HEK293 (cell line): ENCODE measurements at regions not wholly inside any gene's neighbourhood (a gene's known extent, or its start where the extent isn't known, plus 50 kb on each side); places are given as distances from the start of the nearest gene placed in this dataset.
"Not testable (repeated sequence)": the region's sequence is repeated elsewhere in the genome, so short reads cannot be mapped to it uniquely, and the experiment has no call there.

ENCODE experiments used
- CTCF ChIA-PET: fragments of 350-600 bp; formaldehyde crosslinking; extraction: SDS; loops from one replicate; lab custom pipeline; 2021; ENCODE audit warnings: antibody characterized with exemption; lab: Yijun Ruan, JAX
- POLR2A ChIA-PET: fragments of 300-600 bp; formaldehyde crosslinking; extraction: SDS; loops from one replicate; lab custom pipeline; 2020; ENCODE audit warnings: antibody characterized with exemption, inconsistent platforms; lab: Yijun Ruan, JAX
- H3K27ac ChIP-seq: fragments of 200-500 bp; sonication (Bioruptor generic); 2 replicates; pipeline ENCODE4 v1.5.1; 2014; ENCODE audit warnings: low read depth, low read length, control low read depth, inconsistent platforms; ENCODE audit errors: extremely low read depth
- H3K36me3 ChIP-seq, 2 experiments: fragments of 200-500 bp in 1 of 2; sonication (Bioruptor generic) in 1 of 2; 1 replicate in 1 of 2; 2 replicates in 1 of 2; pipeline ENCODE4 v1.5.1; 2014 to 2017; ENCODE audit warnings: inconsistent platforms in 2 of 2, low read length in 2 of 2; ENCODE audit not compliant: control insufficient read depth in 2 of 2, insufficient read depth in 1 of 2
- H3K4me1 ChIP-seq: fragments of 200-500 bp; sonication (Bioruptor generic); 2 replicates; pipeline ENCODE4 v1.5.1; 2014; ENCODE audit warnings: mild to moderate bottlenecking, low read length, inconsistent platforms; ENCODE audit not compliant: control insufficient read depth, insufficient read depth
- H3K4me3 ChIP-seq: 2 replicates; pipeline ENCODE4 v1.5.1; 2011; ENCODE audit warnings: low read depth, mild to moderate bottlenecking, control low read depth, low read length, moderate library complexity
- H3K9me3 ChIP-seq: fragments of 200-500 bp; sonication (Bioruptor generic); 2 replicates; pipeline ENCODE4 v1.5.1; 2014; ENCODE audit warnings: low read depth, low read length, inconsistent platforms; ENCODE audit not compliant: control insufficient read depth, insufficient read depth
- BCL11B ChIP-seq: fragments of 450-650 bp; formaldehyde crosslinking; IDR thresholded peaks from 2 replicates; pipeline ENCODE4 v1.5.1; 2016; ENCODE audit warnings: low read depth, missing biosample characterization, missing genetic modification characterization
- GFI1B ChIP-seq: fragments of 450-650 bp; formaldehyde crosslinking; IDR thresholded peaks from 2 replicates; pipeline ENCODE4 v1.5.1; 2016; ENCODE audit warnings: missing biosample characterization, missing genetic modification characterization
- GLI4 ChIP-seq: fragments of 450-650 bp; formaldehyde crosslinking; IDR thresholded peaks from 2 replicates; pipeline ENCODE4 v1.5.1; 2016; ENCODE audit warnings: missing biosample characterization, missing genetic modification characterization
- KLF10 ChIP-seq: fragments of 450-650 bp; IDR thresholded peaks from 2 replicates; pipeline ENCODE4 v1.5.1; 2018; ENCODE audit warnings: missing biosample characterization, mild to moderate bottlenecking, missing genetic modification characterization
- MEIS1 ChIP-seq: sonication (generic); formaldehyde crosslinking; IDR thresholded peaks from 2 replicates; pipeline ENCODE4 v1.8.1; 2022; ENCODE audit warnings: missing genetic modification reagents, mild to moderate bottlenecking, borderline replicate concordance
- PRDM1 ChIP-seq: fragments of 450-650 bp; formaldehyde crosslinking; IDR thresholded peaks from 2 replicates; pipeline ENCODE4; 2016; ENCODE audit warnings: missing biosample characterization, missing genetic modification characterization
- REPIN1 ChIP-seq: fragments of 450-650 bp; formaldehyde crosslinking; IDR thresholded peaks from 2 replicates; pipeline ENCODE4 v1.5.1; 2017; ENCODE audit warnings: missing biosample characterization, missing genetic modification characterization, low read depth
- ZBTB7A ChIP-seq: fragments of 450-650 bp; formaldehyde crosslinking; IDR thresholded peaks from 2 replicates; pipeline ENCODE4 v1.5.1; 2016; ENCODE audit warnings: low read depth, missing biosample characterization, missing genetic modification characterization
- ZIC2 ChIP-seq: fragments of 450-650 bp; formaldehyde crosslinking; IDR thresholded peaks from 2 replicates; pipeline ENCODE4 v1.5.1; 2016; ENCODE audit warnings: missing biosample characterization, missing genetic modification characterization
- ZNF114 ChIP-seq: fragments of 450-650 bp; formaldehyde crosslinking; IDR thresholded peaks from 2 replicates; pipeline ENCODE4 v1.5.0; 2017; ENCODE audit warnings: missing biosample characterization, missing genetic modification characterization
- ZNF521 ChIP-seq: fragments of 450-650 bp; formaldehyde crosslinking; IDR thresholded peaks from 2 replicates; pipeline ENCODE4 v1.5.1; 2017; ENCODE audit warnings: missing biosample characterization, mild to moderate bottlenecking, missing genetic modification characterization
- ZNF654 ChIP-seq: fragments of 450-650 bp; formaldehyde crosslinking; IDR thresholded peaks from 2 replicates; pipeline ENCODE4 v1.5.1; 2016; ENCODE audit warnings: low read depth, missing biosample characterization, missing genetic modification characterization
- TF ChIP-seq, protein P1 (sequence below): fragments of 450-650 bp; formaldehyde crosslinking; IDR thresholded peaks from 2 replicates; pipeline ENCODE4 v1.5.1; 2017; ENCODE audit warnings: missing biosample characterization, missing genetic modification characterization
- TF ChIP-seq, protein P2 (sequence below): fragments of 450-650 bp; formaldehyde crosslinking; IDR thresholded peaks from 2 replicates; pipeline ENCODE4 v1.5.1; 2016; ENCODE audit warnings: missing biosample characterization, missing genetic modification characterization
- TF ChIP-seq, protein P3 (sequence below): fragments of 450-650 bp; formaldehyde crosslinking; IDR thresholded peaks from 2 replicates; pipeline ENCODE4 v1.5.1; 2016; ENCODE audit warnings: missing biosample characterization, missing genetic modification characterization, borderline replicate concordance

DNA sequence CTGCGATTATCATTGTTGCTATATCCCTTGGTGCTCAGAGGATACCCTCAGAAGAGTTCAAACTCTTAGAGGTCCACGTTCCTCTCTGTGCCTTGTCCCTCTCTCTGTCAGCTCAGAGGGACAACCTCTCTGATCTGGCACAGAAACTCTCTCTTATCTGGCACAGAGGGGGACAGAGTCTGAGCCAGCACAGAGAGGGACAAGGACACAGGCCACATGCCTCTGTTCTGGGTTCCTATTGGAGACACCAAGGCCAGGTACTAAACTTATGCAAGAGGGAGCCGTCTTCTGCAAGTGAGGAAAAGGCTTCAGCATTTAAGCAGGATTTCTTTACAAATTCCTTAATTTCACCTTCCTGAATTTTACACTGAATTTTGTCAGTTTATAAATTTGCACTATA is 565.2 kb downstream of the TOX3 start (continued):
- TF ChIP-seq GFI1B (tag by site-specific recombination), result no peak
- no peak for TF ChIP-seq ZBTB7A (tag by site-specific recombination)

DNA sequence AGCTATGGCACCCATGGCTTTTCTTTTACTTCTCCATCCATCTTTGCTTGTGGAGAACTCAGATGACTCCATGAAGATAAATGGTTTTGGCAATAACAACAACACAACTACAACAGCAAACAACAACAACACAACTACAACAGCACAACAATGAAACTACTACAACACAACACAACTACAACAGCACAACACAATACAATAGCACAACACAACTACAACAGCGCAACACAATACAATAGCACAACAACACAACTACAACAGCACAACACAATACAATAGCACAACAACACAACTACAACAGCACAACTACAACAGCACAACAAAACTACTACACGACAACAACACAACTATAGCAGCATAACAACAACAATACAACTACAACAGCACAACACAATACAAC is 569.4 kb downstream of the TOX3 start:
- H3K4me1 ChIP-seq, H3K27ac ChIP-seq, H3K9me3 ChIP-seq, CTCF ChIA-PET, H3K36me3 ChIP-seq, POLR2A ChIA-PET, H3K4me3 ChIP-seq: not testable (repeated sequence)

DNA sequence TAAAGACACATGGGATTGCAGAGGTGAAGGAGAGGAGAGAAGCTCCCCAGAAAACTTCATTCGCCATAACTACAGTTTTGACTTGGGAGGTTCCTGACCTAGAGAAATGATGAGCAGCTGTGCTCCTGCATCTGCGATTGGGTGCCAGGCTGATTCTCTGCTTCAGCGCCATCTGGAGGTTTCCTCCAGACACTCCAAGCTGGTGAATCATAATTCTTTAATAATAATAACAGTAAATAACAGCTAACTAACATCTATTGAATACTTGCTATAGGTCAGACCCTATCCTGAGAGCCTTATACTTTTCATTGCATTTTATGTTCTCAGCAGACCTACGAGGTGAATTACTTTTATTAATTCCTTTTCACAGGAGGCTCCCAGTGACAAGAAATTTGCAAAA is 575.8 kb downstream of the TOX3 start:
- ChIA-PET CTCF (interaction anchor here (0.6 to 1.8 kb wide), 17 partner anchors 10 to 1061 kb away, joined by 3 to 21 read pairs (median 3); no protein-coding TSS in a partner anchor), POLR2A (no interaction called here)
- peak; percentile 80; the same call in 1 of the 2 replicates for TF ChIP-seq REPIN1 (tag by site-specific recombination)
- TF ChIP-seq ZNF654 (tag by site-specific recombination), result peak; percentile 36
- TF ChIP-seq, protein P1, sequence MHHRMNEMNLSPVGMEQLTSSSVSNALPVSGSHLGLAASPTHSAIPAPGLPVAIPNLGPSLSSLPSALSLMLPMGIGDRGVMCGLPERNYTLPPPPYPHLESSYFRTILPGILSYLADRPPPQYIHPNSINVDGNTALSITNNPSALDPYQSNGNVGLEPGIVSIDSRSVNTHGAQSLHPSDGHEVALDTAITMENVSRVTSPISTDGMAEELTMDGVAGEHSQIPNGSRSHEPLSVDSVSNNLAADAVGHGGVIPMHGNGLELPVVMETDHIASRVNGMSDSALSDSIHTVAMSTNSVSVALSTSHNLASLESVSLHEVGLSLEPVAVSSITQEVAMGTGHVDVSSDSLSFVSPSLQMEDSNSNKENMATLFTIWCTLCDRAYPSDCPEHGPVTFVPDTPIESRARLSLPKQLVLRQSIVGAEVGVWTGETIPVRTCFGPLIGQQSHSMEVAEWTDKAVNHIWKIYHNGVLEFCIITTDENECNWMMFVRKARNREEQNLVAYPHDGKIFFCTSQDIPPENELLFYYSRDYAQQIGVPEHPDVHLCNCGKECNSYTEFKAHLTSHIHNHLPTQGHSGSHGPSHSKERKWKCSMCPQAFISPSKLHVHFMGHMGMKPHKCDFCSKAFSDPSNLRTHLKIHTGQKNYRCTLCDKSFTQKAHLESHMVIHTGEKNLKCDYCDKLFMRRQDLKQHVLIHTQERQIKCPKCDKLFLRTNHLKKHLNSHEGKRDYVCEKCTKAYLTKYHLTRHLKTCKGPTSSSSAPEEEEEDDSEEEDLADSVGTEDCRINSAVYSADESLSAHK (tag by site-specific recombination), result no peak
- no peak for TF ChIP-seq PRDM1 (tag by site-specific recombination)
- TF ChIP-seq KLF10 (tag by site-specific recombination), result no peak
- TF ChIP-seq ZIC2 (tag by site-specific recombination), result no peak
- TF ChIP-seq ZNF521 (tag by site-specific recombination), result no peak
- TF ChIP-seq, protein P2, sequence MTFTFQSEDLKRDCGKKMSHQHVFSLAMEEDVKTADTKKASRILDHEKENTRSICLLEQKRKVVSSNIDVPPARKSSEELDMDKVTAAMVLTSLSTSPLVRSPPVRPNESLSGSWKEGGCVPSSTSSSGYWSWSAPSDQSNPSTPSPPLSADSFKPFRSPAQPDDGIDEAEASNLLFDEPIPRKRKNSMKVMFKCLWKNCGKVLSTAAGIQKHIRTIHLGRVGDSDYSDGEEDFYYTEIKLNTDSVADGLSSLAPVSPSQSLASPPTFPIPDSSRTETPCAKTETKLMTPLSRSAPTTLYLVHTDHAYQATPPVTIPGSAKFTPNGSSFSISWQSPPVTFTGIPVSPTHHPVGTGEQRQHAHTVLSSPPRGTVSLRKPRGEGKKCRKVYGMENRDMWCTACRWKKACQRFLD (tag by site-specific recombination), result no peak
- TF ChIP-seq BCL11B (tag by site-specific recombination), result no peak
- TF ChIP-seq, protein P3, sequence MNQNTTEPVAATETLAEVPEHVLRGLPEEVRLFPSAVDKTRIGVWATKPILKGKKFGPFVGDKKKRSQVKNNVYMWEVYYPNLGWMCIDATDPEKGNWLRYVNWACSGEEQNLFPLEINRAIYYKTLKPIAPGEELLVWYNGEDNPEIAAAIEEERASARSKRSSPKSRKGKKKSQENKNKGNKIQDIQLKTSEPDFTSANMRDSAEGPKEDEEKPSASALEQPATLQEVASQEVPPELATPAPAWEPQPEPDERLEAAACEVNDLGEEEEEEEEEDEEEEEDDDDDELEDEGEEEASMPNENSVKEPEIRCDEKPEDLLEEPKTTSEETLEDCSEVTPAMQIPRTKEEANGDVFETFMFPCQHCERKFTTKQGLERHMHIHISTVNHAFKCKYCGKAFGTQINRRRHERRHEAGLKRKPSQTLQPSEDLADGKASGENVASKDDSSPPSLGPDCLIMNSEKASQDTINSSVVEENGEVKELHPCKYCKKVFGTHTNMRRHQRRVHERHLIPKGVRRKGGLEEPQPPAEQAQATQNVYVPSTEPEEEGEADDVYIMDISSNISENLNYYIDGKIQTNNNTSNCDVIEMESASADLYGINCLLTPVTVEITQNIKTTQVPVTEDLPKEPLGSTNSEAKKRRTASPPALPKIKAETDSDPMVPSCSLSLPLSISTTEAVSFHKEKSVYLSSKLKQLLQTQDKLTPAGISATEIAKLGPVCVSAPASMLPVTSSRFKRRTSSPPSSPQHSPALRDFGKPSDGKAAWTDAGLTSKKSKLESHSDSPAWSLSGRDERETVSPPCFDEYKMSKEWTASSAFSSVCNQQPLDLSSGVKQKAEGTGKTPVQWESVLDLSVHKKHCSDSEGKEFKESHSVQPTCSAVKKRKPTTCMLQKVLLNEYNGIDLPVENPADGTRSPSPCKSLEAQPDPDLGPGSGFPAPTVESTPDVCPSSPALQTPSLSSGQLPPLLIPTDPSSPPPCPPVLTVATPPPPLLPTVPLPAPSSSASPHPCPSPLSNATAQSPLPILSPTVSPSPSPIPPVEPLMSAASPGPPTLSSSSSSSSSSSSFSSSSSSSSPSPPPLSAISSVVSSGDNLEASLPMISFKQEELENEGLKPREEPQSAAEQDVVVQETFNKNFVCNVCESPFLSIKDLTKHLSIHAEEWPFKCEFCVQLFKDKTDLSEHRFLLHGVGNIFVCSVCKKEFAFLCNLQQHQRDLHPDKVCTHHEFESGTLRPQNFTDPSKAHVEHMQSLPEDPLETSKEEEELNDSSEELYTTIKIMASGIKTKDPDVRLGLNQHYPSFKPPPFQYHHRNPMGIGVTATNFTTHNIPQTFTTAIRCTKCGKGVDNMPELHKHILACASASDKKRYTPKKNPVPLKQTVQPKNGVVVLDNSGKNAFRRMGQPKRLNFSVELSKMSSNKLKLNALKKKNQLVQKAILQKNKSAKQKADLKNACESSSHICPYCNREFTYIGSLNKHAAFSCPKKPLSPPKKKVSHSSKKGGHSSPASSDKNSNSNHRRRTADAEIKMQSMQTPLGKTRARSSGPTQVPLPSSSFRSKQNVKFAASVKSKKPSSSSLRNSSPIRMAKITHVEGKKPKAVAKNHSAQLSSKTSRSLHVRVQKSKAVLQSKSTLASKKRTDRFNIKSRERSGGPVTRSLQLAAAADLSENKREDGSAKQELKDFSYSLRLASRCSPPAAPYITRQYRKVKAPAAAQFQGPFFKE (tag by site-specific recombination), result no peak
- TF ChIP-seq MEIS1 (CRISPR knock-in tag), result no peak
- no peak for TF ChIP-seq GLI4 (tag by site-specific recombination)
- no peak for TF ChIP-seq ZNF114
- no peaks in the 10 kb centered on the region for H3K36me3 ChIP-seq
- H3K27ac ChIP-seq, result no peak overlapping the region
- H3K9me3 ChIP-seq, result no peaks in the 10 kb centered on the region
- H3K4me1 ChIP-seq, result no peaks in the 10 kb centered on the region
- H3K4me3 ChIP-seq, result no peak overlapping the region
